MCF 10A (cell line): ENCODE measurements at regions not wholly inside any gene's neighbourhood (a gene's known extent, or its start where the extent isn't known, plus 50 kb on each side); places are given as distances from the start of the nearest gene placed in this dataset.
"Not testable (repeated sequence)": the region's sequence is repeated elsewhere in the genome, so short reads cannot be mapped to it uniquely, and the experiment has no call there.

ENCODE experiments used
- BruUV-seq: library from RNA; stranded (reverse); fragments of 400-500 nt; replicated peaks from 2 replicates; lab custom pipeline; 2021; lab: Mats Ljungman, UMichigan
- CTCF ChIA-PET: fragments of 300-600 bp; sonication (Branson Sonifier 250); formaldehyde crosslinking; extraction: SDS; loops from one replicate; lab custom pipeline; 2021; ENCODE audit warnings: antibody characterized with exemption, inconsistent platforms; lab: Yijun Ruan, JAX
- POLR2A ChIA-PET: fragments of 300-600, 350-650 bp; sonication (Branson Sonifier 250); formaldehyde crosslinking; extraction: SDS; loops from one replicate; lab custom pipeline; 2020; ENCODE audit warnings: antibody characterized with exemption, inconsistent platforms; lab: Yijun Ruan, JAX
- DNase-seq: peaks from one replicate; pipeline ENCODE4 v3.0.0-alpha.2; 2018; ENCODE audit not compliant: unreplicated experiment
- H3K27ac Mint-ChIP-seq: one replicate; pipeline ENCODE4 v1.8.0; 2022; ENCODE audit warnings: mild to moderate bottlenecking, low read depth, mixed read lengths; ENCODE audit not compliant: unreplicated experiment
- H3K27me3 Mint-ChIP-seq: one replicate; pipeline ENCODE4 v1.8.0; 2022; ENCODE audit warnings: mixed read lengths; ENCODE audit not compliant: insufficient read depth, unreplicated experiment
- H3K36me3 Mint-ChIP-seq: one replicate; pipeline ENCODE4 v1.8.0; 2022; ENCODE audit warnings: mild to moderate bottlenecking, moderate library complexity, mixed read lengths; ENCODE audit not compliant: insufficient read depth, unreplicated experiment
- H3K4me1 Mint-ChIP-seq: one replicate; pipeline ENCODE4 v1.8.0; 2022; ENCODE audit warnings: mixed read lengths; ENCODE audit not compliant: insufficient read depth, unreplicated experiment
- H3K4me3 Mint-ChIP-seq: one replicate; pipeline ENCODE4 v1.8.0; 2022; ENCODE audit warnings: mild to moderate bottlenecking, moderate library complexity, mixed read lengths; ENCODE audit not compliant: unreplicated experiment
- H3K9me3 Mint-ChIP-seq: one replicate; pipeline ENCODE4 v1.8.0; 2022; ENCODE audit warnings: mixed read lengths; ENCODE audit not compliant: unreplicated experiment
- intact Hi-C: fragments of 100-400 bp; cut with micrococcal nuclease; formaldehyde crosslinking; loops from 2 replicates; pipeline ENCODE4 v1.14.1; 2022
- TF ChIP-seq, protein P1 (sequence below): fragments of 200-600 bp; IDR thresholded peaks from one replicate; pipeline ENCODE4 v1.8.0; 2022; ENCODE audit warnings: antibody characterized with exemption, mild to moderate bottlenecking; ENCODE audit not compliant: unreplicated experiment

DNA sequence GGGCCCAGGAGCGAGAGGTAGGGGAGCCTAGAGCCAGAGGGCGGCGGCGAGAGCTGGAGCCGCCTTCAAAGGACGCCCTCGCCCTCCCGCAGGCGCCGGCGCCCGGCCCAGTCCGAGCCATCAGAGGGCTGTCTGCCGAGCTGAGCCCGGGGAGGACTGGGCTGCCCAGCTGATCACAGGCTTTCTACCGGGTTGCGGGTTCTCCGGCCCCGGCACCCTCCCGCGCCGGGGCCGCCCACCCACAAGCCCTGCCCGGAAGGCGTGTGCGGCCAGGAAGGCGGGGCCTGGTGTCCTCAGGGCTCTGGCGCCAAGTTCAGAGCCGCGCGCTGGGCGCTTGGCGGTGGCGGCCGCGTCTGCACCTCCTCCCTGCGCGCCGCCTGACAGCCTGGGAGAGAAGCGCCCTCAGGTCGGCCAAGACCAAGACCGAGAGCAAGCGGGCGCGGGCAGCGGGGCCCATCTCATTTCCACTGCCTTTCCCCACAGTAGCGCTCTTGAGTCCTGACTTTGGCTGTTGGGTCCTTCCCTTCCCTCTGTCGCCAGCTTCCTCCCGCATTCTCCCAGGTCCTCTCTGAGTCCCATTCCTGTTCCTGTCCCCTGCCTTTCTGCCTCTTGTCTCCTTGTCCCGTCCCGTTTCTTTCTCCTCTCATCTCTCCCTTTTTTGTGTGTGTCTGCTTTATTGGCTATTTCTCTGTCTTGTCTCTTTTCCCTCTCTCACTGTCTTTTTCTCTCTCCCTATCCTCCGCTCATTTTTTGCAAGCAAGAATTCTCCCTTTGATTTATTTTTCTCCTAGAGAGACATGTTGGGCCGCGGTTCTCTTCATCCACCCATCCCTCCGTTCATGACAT, 60.6 kb upstream of the MSMB start:
- Mint-ChIP-seq H3K4me3 (peak overlapping the region; percentile 65), H3K27ac (no peak overlapping the region), H3K36me3 (no peaks in the 10 kb centered on the region), H3K9me3 (no peaks in the 10 kb centered on the region), H3K27me3 (peaks cover 29% of the 10 kb centered on the region), H3K4me1 (peaks cover 7% of the 10 kb centered on the region)
- BruUV-seq = no TSS peak
- TF ChIP-seq, protein P1, sequence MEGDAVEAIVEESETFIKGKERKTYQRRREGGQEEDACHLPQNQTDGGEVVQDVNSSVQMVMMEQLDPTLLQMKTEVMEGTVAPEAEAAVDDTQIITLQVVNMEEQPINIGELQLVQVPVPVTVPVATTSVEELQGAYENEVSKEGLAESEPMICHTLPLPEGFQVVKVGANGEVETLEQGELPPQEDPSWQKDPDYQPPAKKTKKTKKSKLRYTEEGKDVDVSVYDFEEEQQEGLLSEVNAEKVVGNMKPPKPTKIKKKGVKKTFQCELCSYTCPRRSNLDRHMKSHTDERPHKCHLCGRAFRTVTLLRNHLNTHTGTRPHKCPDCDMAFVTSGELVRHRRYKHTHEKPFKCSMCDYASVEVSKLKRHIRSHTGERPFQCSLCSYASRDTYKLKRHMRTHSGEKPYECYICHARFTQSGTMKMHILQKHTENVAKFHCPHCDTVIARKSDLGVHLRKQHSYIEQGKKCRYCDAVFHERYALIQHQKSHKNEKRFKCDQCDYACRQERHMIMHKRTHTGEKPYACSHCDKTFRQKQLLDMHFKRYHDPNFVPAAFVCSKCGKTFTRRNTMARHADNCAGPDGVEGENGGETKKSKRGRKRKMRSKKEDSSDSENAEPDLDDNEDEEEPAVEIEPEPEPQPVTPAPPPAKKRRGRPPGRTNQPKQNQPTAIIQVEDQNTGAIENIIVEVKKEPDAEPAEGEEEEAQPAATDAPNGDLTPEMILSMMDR = no peak
- CTCF ChIA-PET = interaction anchor here (0.6 to 1.1 kb wide), 3 partner anchors 78 to 1274 kb away, joined by 3 read pairs; no protein-coding TSS in a partner anchor
- DNase-seq = peak; percentile 52
- POLR2A ChIA-PET = interaction anchor here (1.1 to 1.2 kb wide), 2 partner anchors 176 to 1274 kb away, joined by 3 to 4 read pairs; no protein-coding TSS in a partner anchor
- intact Hi-C loops = no loop called here

DNA sequence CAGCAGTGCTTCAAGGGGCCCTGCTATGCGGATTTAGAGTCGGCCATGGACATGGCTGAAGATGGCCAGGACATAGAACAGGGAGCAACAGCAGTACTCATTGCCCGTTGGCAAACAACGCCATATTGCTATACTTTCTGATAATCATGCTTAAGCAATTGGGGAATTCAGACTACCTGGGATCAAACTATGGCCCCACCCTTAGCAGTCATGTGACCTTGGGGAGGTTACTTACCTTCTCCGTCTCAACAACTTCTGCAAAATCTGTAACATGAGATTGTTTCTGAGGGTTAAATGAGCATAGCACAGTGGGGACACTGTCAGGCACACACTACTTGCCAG, 62.1 kb upstream of the MSMB start:
- H3K9me3 Mint-ChIP-seq, intact Hi-C loops, H3K4me1 Mint-ChIP-seq, H3K27ac Mint-ChIP-seq, DNase-seq, CTCF ChIA-PET, H3K36me3 Mint-ChIP-seq, BruUV-seq, H3K4me3 Mint-ChIP-seq: not testable (repeated sequence)
- POLR2A ChIA-PET = interaction anchor here (1.2 kb wide), 1 partner anchor 1272 kb away, joined by 3 read pairs; no protein-coding TSS in a partner anchor
- peaks cover 26% of the 10 kb centered on the region for H3K27me3 Mint-ChIP-seq

DNA sequence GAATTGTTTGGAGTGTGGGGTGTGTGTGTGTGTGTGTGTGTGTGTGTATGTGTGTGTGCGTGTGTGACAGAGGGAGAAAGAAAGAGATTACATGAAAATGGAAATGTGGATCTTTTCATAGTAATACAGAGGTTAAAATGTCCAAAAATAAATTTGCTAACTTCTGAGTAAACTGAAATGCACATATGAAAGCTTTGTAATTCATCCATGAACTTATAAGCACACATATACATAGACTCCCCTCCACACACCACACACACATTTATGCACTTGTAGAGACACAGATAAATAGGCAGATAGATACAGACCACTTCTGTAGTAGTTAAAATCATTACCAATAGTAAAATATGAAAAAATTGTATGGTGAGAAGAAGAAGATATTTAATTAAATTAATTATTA, 108.2 kb upstream of the MSMB start:
- intact Hi-C loops, POLR2A ChIA-PET, BruUV-seq, DNase-seq, H3K9me3 Mint-ChIP-seq, CTCF ChIA-PET, H3K27ac Mint-ChIP-seq, H3K36me3 Mint-ChIP-seq, H3K4me1 Mint-ChIP-seq, H3K4me3 Mint-ChIP-seq, H3K27me3 Mint-ChIP-seq: not testable (repeated sequence)

DNA sequence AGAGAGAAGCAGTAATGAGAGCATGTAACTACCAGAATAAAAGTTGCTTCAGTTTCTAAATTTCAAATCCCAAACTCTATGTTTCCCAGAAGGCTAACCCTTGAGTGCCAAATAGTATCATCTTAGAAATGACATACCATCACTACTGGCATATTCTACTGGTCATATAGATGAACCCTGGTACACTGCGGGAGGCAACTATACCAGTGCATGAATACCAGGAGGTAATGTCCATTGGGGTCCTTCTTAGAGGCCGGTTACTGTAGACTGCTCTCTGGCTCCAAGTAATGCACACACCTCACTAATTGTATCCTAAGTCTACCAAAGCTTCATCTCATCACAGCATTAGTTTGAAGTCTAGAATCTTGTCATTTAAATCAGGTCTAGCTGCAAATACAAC, 108.6 kb upstream of the MSMB start:
- intact Hi-C loops, H3K9me3 Mint-ChIP-seq, H3K27ac Mint-ChIP-seq, H3K4me1 Mint-ChIP-seq, H3K36me3 Mint-ChIP-seq, DNase-seq, POLR2A ChIA-PET, BruUV-seq, H3K4me3 Mint-ChIP-seq, CTCF ChIA-PET, H3K27me3 Mint-ChIP-seq: not testable (repeated sequence)

DNA sequence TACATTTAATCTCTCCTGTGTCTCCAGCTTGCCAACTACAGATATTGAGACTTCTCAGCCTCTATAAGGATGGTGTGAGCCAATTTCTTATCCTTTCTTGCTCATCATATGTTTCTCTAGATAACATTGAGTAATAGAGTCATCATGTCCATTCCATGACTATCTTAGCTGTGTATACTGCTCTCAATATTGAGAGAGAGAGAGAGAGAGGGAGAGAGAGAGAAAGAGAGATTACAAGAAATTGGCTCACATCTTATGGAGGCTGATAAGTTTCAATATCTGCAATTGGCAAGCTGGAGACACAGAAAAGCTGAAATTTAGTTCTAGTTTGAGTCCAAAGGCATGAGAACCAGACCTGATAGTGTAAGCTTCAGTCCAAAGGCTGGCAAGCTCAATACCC, 110.8 kb upstream of the MSMB start:
- H3K27me3 Mint-ChIP-seq, H3K27ac Mint-ChIP-seq, H3K4me1 Mint-ChIP-seq, H3K36me3 Mint-ChIP-seq, CTCF ChIA-PET, intact Hi-C loops, H3K9me3 Mint-ChIP-seq, DNase-seq, BruUV-seq, H3K4me3 Mint-ChIP-seq, POLR2A ChIA-PET: not testable (repeated sequence)

DNA sequence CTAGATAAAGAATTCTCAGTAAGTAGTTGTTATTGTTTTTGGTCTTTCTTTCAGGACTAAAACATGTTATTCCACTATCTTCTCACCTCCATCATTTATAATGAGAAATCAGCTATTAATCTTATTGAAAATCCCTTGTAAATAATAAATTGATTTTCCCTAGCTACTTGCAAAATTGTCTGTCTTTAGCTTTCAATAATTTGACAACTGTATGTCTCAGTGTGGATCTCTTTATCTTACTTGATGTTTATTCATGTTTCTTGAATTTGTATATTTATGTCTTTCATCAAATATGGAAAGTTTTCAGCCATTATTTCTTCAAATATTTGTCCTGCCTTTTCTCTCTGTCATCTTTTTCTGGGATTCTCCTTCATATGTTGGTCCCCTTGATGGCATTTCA, 117.1 kb upstream of the ANTXRL start:
- H3K4me3 Mint-ChIP-seq = no peak overlapping the region
- no peaks in the 10 kb centered on the region for H3K9me3 Mint-ChIP-seq
- POLR2A ChIA-PET = no interaction called here
- BruUV-seq = no TSS peak
- TF ChIP-seq, protein P1 = no peak
- peaks cover 83% of the 10 kb centered on the region for H3K27me3 Mint-ChIP-seq
- CTCF ChIA-PET = no interaction called here
- no peaks in the 10 kb centered on the region for H3K4me1 Mint-ChIP-seq
- no peak overlapping the region for H3K27ac Mint-ChIP-seq
- no peaks in the 10 kb centered on the region for H3K36me3 Mint-ChIP-seq
- no peak for DNase-seq
- intact Hi-C loops = no loop called here
